PC-3 (cell line): ENCODE measurements at regions not wholly inside any gene's neighbourhood (a gene's known extent, or its start where the extent isn't known, plus 50 kb on each side); places are given as distances from the start of the nearest gene placed in this dataset.

Experiments
- EZH2 ChIP-seq: fragments of 300-600 bp; sonication (generic); IDR thresholded peaks from one replicate; pipeline ENCODE4 v1.6.1; 2017; ENCODE audit warnings: antibody characterized with exemption, mild to moderate bottlenecking, low read length; ENCODE audit not compliant: unreplicated experiment
- EZH2phosphoT487 ChIP-seq: fragments of 300-600 bp; sonication (generic); IDR thresholded peaks from 2 replicates; pipeline ENCODE4 v1.6.1; 2018; ENCODE audit warnings: mild to moderate bottlenecking, antibody characterized with exemption, low read length, borderline replicate concordance
- TF ChIP-seq, protein P1 (sequence below): fragments of 300-600 bp; sonication (generic); conservative IDR thresholded peaks from 2 replicates; pipeline ENCODE4 v1.5.1; 2017; ENCODE audit warnings: antibody characterized with exemption, low read depth, mild to moderate bottlenecking, low read length

- TF ChIP-seq, protein P1, sequence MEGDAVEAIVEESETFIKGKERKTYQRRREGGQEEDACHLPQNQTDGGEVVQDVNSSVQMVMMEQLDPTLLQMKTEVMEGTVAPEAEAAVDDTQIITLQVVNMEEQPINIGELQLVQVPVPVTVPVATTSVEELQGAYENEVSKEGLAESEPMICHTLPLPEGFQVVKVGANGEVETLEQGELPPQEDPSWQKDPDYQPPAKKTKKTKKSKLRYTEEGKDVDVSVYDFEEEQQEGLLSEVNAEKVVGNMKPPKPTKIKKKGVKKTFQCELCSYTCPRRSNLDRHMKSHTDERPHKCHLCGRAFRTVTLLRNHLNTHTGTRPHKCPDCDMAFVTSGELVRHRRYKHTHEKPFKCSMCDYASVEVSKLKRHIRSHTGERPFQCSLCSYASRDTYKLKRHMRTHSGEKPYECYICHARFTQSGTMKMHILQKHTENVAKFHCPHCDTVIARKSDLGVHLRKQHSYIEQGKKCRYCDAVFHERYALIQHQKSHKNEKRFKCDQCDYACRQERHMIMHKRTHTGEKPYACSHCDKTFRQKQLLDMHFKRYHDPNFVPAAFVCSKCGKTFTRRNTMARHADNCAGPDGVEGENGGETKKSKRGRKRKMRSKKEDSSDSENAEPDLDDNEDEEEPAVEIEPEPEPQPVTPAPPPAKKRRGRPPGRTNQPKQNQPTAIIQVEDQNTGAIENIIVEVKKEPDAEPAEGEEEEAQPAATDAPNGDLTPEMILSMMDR: no peak
- TF ChIP-seq EZH2: no peak
- TF ChIP-seq EZH2phosphoT487: no peak
These were observed 56.2 kb upstream of the ABCA1 start for GRCh38 chr9:104984121-104984520.
